Astrocyte (in vitro differentiated cells and primary cell): ENCODE measurements at regions not wholly inside any gene's neighbourhood (a gene's known extent, or its start where the extent isn't known, plus 50 kb on each side); places are given as distances from the start of the nearest gene placed in this dataset.

Experiments used
- DNase-seq: peaks from one replicate; pipeline ENCODE4 v3.0.0-alpha.2; 2010; ENCODE audit warnings: low read depth
- FAIRE-seq: peaks from 2 replicates; lab custom pipeline; 2011; peaks lifted over from hg19 to GRCh38; lab: Jason Lieb, UNC
- H2AFZ ChIP-seq: 2 replicates; pipeline ENCODE4 v1.6.0; 2012; ENCODE audit warnings: low read depth, low read length, inconsistent platforms
- H3K27ac ChIP-seq: 2 replicates; pipeline ENCODE4 v1.5.1; 2011; ENCODE audit warnings: low read depth, low read length, inconsistent platforms
- H3K27me3 ChIP-seq: 2 replicates; pipeline ENCODE4 v1.6.0; 2011; ENCODE audit warnings: low read length, inconsistent platforms; ENCODE audit not compliant: insufficient read depth
- H3K36me3 ChIP-seq: 2 replicates; pipeline ENCODE4 v1.5.1; 2011; ENCODE audit warnings: low read length, inconsistent platforms; ENCODE audit not compliant: insufficient read depth
- H3K4me1 ChIP-seq: 2 replicates; pipeline ENCODE4 v1.5.1; 2011; ENCODE audit warnings: low read length, inconsistent platforms; ENCODE audit not compliant: insufficient read depth
- H3K4me2 ChIP-seq: 2 replicates; pipeline ENCODE4 v1.6.0; 2012; ENCODE audit warnings: low read length, inconsistent platforms
- H3K4me3 ChIP-seq: 2 replicates; pipeline ENCODE4 v1.5.1; 2011; ENCODE audit warnings: low read depth, mild to moderate bottlenecking, low read length, inconsistent platforms; ENCODE audit not compliant: insufficient read depth
- H3K79me2 ChIP-seq: 2 replicates; pipeline ENCODE4 v1.6.0; 2012; ENCODE audit warnings: mild to moderate bottlenecking, low read length, inconsistent platforms; ENCODE audit not compliant: insufficient read depth
- H3K9ac ChIP-seq: 2 replicates; pipeline ENCODE4 v1.6.0; 2012; ENCODE audit warnings: mild to moderate bottlenecking, low read length, inconsistent platforms
- H3K9me3 ChIP-seq: 2 replicates; pipeline ENCODE4 v1.5.1; 2012; ENCODE audit warnings: low read depth, mild to moderate bottlenecking, low read length, inconsistent platforms; ENCODE audit not compliant: insufficient read depth
- H4K20me1 ChIP-seq: 2 replicates; pipeline ENCODE4 v1.6.0; 2012; ENCODE audit warnings: low read length, inconsistent platforms; ENCODE audit not compliant: insufficient read depth
- H3K27ac Mint-ChIP-seq: one replicate; pipeline ENCODE4 v1.8.0; 2021; ENCODE audit warnings: mild to moderate bottlenecking, mixed read lengths; ENCODE audit not compliant: unreplicated experiment
- H3K27me3 Mint-ChIP-seq: one replicate; pipeline ENCODE4 v1.8.0; 2021; ENCODE audit warnings: low read depth, mixed read lengths; ENCODE audit not compliant: unreplicated experiment
- H3K36me3 Mint-ChIP-seq: one replicate; pipeline ENCODE4 v1.8.0; 2021; ENCODE audit warnings: low read depth, mixed read lengths; ENCODE audit not compliant: unreplicated experiment
- H3K4me1 Mint-ChIP-seq: one replicate; pipeline ENCODE4 v1.8.0; 2021; ENCODE audit warnings: low read depth, mixed read lengths; ENCODE audit not compliant: unreplicated experiment
- H3K4me3 Mint-ChIP-seq: one replicate; pipeline ENCODE4 v1.8.0; 2021; ENCODE audit warnings: mild to moderate bottlenecking, moderate library complexity, mixed read lengths; ENCODE audit not compliant: unreplicated experiment
- H3K9me3 Mint-ChIP-seq: one replicate; pipeline ENCODE4 v1.8.0; 2021; ENCODE audit warnings: mild to moderate bottlenecking, mixed read lengths; ENCODE audit not compliant: unreplicated experiment
- CTCF ChIP-seq: IDR thresholded peaks from 2 replicates; pipeline ENCODE4 v1.5.1; 2011; ENCODE audit warnings: low read depth, mild to moderate bottlenecking, inconsistent platforms, low read length, moderate library complexity; ENCODE audit not compliant: insufficient read depth
- EZH2 ChIP-seq: IDR thresholded peaks from 2 replicates; pipeline ENCODE4 v1.6.1; 2012; ENCODE audit warnings: mild to moderate bottlenecking, low read length, inconsistent platforms; ENCODE audit not compliant: insufficient read depth

GRCh38 chr10:75288140-75288711 lies 52.5 kb upstream of the COMTD1 start:
- no peaks in the 10 kb centered on the region for H4K20me1 ChIP-seq
- H2AFZ ChIP-seq, result no peak overlapping the region
- Mint-ChIP-seq H3K27me3 (peaks cover 36% of the 10 kb centered on the region), H3K9me3 (peaks cover 27% of the 10 kb centered on the region), H3K4me3 (no peak overlapping the region), H3K27ac (no peak overlapping the region), H3K4me1 (peaks cover 6% of the 10 kb centered on the region), H3K36me3 (peaks cover 6% of the 10 kb centered on the region)
- TF ChIP-seq EZH2, result no peak
- TF ChIP-seq CTCF, result no peak
- H3K9me3 ChIP-seq, result peaks cover 7% of the 10 kb centered on the region
- no peak for FAIRE-seq
- H3K9ac ChIP-seq, result no peak overlapping the region
- H3K4me2 ChIP-seq, result no peak overlapping the region
- H3K4me3 ChIP-seq, result no peak overlapping the region
- H3K27ac ChIP-seq, result no peak overlapping the region
- no peak for DNase-seq
- no peaks in the 10 kb centered on the region for H3K4me1 ChIP-seq
- no peaks in the 10 kb centered on the region for H3K79me2 ChIP-seq
- peaks cover 10% of the 10 kb centered on the region for H3K27me3 ChIP-seq
- no peaks in the 10 kb centered on the region for H3K36me3 ChIP-seq

GRCh38 chr10:75287697-75288096 lies 51.9 kb upstream of the COMTD1 start:
- Histone ChIP-seq H3K4me2 (no peak overlapping the region), H3K27me3 (peaks cover 10% of the 10 kb centered on the region), H3K36me3 (no peaks in the 10 kb centered on the region), H3K4me1 (no peaks in the 10 kb centered on the region), H3K4me3 (no peak overlapping the region), H2AFZ (no peak overlapping the region), H3K79me2 (no peaks in the 10 kb centered on the region), H3K9me3 (peaks cover 7% of the 10 kb centered on the region), H4K20me1 (no peaks in the 10 kb centered on the region), H3K27ac (no peak overlapping the region), H3K9ac (no peak overlapping the region)
- TF ChIP-seq CTCF, result no peak
- no peak for TF ChIP-seq EZH2
- FAIRE-seq (no peak), DNase-seq (no peak)
- H3K4me3 Mint-ChIP-seq, result no peak overlapping the region
- H3K36me3 Mint-ChIP-seq, result peaks cover 6% of the 10 kb centered on the region
- peaks cover 39% of the 10 kb centered on the region for H3K27me3 Mint-ChIP-seq
- no peak overlapping the region for H3K27ac Mint-ChIP-seq
- peaks cover 27% of the 10 kb centered on the region for H3K9me3 Mint-ChIP-seq
- peaks cover 8% of the 10 kb centered on the region for H3K4me1 Mint-ChIP-seq

- H2AFZ ChIP-seq, result no peak overlapping the region
- H3K4me2 ChIP-seq, result no peak overlapping the region
- H4K20me1 ChIP-seq, result no peaks in the 10 kb centered on the region
- H3K9ac ChIP-seq, result no peak overlapping the region
- Mint-ChIP-seq H3K4me3 (no peak overlapping the region), H3K9me3 (peaks cover 26% of the 10 kb centered on the region), H3K27ac (no peak overlapping the region), H3K36me3 (peaks cover 5% of the 10 kb centered on the region), H3K27me3 (peaks cover 44% of the 10 kb centered on the region), H3K4me1 (peaks cover 8% of the 10 kb centered on the region)
- TF ChIP-seq CTCF (no peak), EZH2 (no peak)
- H3K27ac ChIP-seq, result no peak overlapping the region
- H3K4me3 ChIP-seq, result no peak overlapping the region
- no peaks in the 10 kb centered on the region for H3K36me3 ChIP-seq
- no peaks in the 10 kb centered on the region for H3K4me1 ChIP-seq
- H3K79me2 ChIP-seq, result no peaks in the 10 kb centered on the region
- peaks cover 9% of the 10 kb centered on the region for H3K27me3 ChIP-seq
- DNase-seq (no peak), FAIRE-seq (no peak)
- peaks cover 7% of the 10 kb centered on the region for H3K9me3 ChIP-seq
Measured at GRCh38 chr10:75286901-75287300, 51.1 kb upstream of the COMTD1 start.
